H1 (cell line): ENCODE measurements at regions not wholly inside any gene's neighbourhood (a gene's known extent, or its start where the extent isn't known, plus 50 kb on each side); places are given as distances from the start of the nearest gene placed in this dataset.

Source experiments
- PHF8 ChIP-seq: fragments of 200-600 bp; sonication (generic); conservative IDR thresholded peaks from 2 replicates; pipeline ENCODE4 v1.7.1; 2012; ENCODE audit warnings: low read depth, mild to moderate bottlenecking, inconsistent platforms, low read length, moderate library complexity
- TF ChIP-seq, protein P1 (sequence below): IDR thresholded peaks from 2 replicates; pipeline ENCODE4 v1.6.1; 2012; ENCODE audit warnings: low read length, inconsistent platforms
- TF ChIP-seq, protein P2 (sequence below): IDR thresholded peaks from 2 replicates; pipeline ENCODE4 v1.6.1; 2011; ENCODE audit warnings: low read length, improper control_type of control experiment

DNA sequence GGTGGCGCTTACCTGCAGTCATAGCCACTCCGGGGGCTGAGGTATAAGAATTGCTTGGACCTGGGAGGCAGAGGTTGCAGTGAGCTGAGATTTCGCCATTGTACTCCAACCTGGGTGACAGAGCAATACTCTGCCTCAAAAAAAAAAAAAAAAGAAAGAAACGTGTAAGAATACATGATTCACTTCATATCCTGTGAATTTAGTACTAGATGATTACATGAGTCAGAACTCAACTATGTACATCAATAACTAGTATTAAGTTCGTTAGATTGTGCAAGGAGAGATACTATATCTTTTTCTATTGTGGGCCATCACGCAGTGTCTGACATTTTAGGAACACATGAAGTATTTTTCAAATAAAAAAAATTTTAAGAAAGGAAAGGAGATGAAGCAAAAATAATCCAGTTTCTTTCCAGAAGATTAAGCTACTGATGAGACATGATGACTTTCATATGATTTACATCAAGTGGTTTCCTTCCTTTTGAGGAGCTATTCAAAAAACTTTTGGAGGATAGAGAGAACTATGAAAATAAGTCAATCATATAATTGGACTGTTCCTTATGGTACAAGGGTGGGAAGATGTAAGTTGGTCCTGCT lies 64.7 kb upstream of the EXOC1L start:
- TF ChIP-seq, protein P1, sequence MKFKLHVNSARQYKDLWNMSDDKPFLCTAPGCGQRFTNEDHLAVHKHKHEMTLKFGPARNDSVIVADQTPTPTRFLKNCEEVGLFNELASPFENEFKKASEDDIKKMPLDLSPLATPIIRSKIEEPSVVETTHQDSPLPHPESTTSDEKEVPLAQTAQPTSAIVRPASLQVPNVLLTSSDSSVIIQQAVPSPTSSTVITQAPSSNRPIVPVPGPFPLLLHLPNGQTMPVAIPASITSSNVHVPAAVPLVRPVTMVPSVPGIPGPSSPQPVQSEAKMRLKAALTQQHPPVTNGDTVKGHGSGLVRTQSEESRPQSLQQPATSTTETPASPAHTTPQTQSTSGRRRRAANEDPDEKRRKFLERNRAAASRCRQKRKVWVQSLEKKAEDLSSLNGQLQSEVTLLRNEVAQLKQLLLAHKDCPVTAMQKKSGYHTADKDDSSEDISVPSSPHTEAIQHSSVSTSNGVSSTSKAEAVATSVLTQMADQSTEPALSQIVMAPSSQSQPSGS: no peak
- no peak for TF ChIP-seq PHF8
- TF ChIP-seq, protein P2, sequence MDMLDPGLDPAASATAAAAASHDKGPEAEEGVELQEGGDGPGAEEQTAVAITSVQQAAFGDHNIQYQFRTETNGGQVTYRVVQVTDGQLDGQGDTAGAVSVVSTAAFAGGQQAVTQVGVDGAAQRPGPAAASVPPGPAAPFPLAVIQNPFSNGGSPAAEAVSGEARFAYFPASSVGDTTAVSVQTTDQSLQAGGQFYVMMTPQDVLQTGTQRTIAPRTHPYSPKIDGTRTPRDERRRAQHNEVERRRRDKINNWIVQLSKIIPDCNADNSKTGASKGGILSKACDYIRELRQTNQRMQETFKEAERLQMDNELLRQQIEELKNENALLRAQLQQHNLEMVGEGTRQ: no peak
